Naive thymus-derived CD8-positive, alpha-beta T cell (primary cell): ENCODE measurements at regions not wholly inside any gene's neighbourhood (a gene's known extent, or its start where the extent isn't known, plus 50 kb on each side); places are given as distances from the start of the nearest gene placed in this dataset.

Source experiments
- ATAC-seq, 2 donors: fragments of 150-1000 bp; cut with Tn5 transposase in 1 of 2; sonication (Bioruptor Pico), chemical (Tn5 transposase) in 1 of 2; 1 replicate in 1 of 2; 2 replicates in 1 of 2; pipeline ENCODE4 v1.10.0; 2021; ENCODE audit warnings: mild to moderate bottlenecking in 2 of 2, moderate library complexity in 2 of 2
- POLR2A ChIA-PET: fragments of 350-600 bp; sonication (Branson Sonifier 250); formaldehyde crosslinking; loops from one replicate; lab custom pipeline; 2021; ENCODE audit warnings: antibody characterized with exemption; lab: Charles Lee
- DNase-seq, 10 donors: peaks; one replicate each; pipeline versions ENCODE4 v3.0.0 to v3.0.0-alpha.2; 2020 to 2022
- H3K27ac Mint-ChIP-seq, 10 donors: one replicate each; pipeline ENCODE4 v1.8.0; 2020 to 2022; ENCODE audit warnings: mild to moderate bottlenecking in 10 of 10, mixed read lengths in 10 of 10, moderate library complexity in 4 of 10, inconsistent platforms in 1 of 10
- H3K27me3 Mint-ChIP-seq, 5 donors: one replicate each; pipeline ENCODE4 v1.8.0; 2021 to 2022; ENCODE audit warnings: mixed read lengths in 5 of 5
- H3K36me3 Mint-ChIP-seq, 3 donors: one replicate each; pipeline ENCODE4 v1.8.0; 2020 to 2022; ENCODE audit warnings: mixed read lengths in 3 of 3, mild to moderate bottlenecking in 2 of 3, inconsistent platforms in 1 of 3
- H3K4me1 Mint-ChIP-seq, 4 donors: one replicate each; pipeline ENCODE4 v1.8.0; 2021 to 2022; ENCODE audit warnings: mixed read lengths in 4 of 4
- H3K4me3 Mint-ChIP-seq, 10 donors: one replicate each; pipeline ENCODE4 v1.8.0; 2020 to 2022; ENCODE audit warnings: mild to moderate bottlenecking in 10 of 10, mixed read lengths in 10 of 10, moderate library complexity in 6 of 10, inconsistent platforms in 1 of 10
- H3K9me3 Mint-ChIP-seq, 9 donors: one replicate each; pipeline ENCODE4 v1.8.0; 2020 to 2022; ENCODE audit warnings: mixed read lengths in 9 of 9, mild to moderate bottlenecking in 3 of 9, inconsistent platforms in 1 of 9, moderate library complexity in 1 of 9

DNA sequence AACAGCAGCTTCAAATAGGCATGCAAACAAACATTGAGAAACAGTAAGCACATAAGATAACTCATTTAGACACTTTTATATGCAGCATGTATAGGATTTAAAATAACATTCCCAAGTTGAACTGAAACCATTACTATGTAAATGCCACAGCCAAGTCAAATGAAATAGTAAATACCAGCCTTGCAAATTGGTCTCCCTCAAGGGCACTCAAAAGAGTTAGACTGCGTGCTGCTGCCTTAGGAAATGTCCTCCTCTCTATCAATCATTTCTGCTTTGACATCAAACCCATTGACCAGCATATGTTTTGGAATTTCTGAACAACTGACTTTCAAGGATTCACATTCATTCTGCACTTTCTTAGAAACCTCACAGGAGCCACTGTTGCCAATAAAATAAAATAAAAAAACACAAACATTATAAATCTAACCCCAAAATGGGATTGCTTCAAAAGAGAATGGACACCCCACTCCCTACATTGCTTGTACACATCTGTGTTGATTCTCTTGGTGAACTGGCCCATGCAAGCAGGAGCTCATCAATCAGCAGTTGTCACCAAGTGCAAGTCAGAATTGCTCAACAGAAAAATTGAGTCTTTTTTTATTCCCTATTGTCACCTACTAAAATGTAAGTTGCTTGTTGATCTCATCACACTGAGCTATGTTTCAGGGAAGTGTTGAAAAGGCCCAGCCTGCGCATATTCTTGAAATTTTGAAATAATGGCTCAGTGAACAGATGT is 256.2 kb downstream of the DAD1 start:
- POLR2A ChIA-PET, result no interaction called here
- H3K4me3 Mint-ChIP-seq, result no peak overlapping the region
- ATAC-seq (no peak), DNase-seq (no peak)
- H3K9me3 Mint-ChIP-seq, result peaks cover 0 to 6% (median 0%) of the 10 kb centered on the region in 9 donors
- no peaks in the 10 kb centered on the region for H3K27me3 Mint-ChIP-seq
- no peak overlapping the region for H3K27ac Mint-ChIP-seq
- H3K4me1 Mint-ChIP-seq, result peaks cover 0 to 7% (median 0%) of the 10 kb centered on the region in 4 donors
- no peaks in the 10 kb centered on the region for H3K36me3 Mint-ChIP-seq

DNA sequence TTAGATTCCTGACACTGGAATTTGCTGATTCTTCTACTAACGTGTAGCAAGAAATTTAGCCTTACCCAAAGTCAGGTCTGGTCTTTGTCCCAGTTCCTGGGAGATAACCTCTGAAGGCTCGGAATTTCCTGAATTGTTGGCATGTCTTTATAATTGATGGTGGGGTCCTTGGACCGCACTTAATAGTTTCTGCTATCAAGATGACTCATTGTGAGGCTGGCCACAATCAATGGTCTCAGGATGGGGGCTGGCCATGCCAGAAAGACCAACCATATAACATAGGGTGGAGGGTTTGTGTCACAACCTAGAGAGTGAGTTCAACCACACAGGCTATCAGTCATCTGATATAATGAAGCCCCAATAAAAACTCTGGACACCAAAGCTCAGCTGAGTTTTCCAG is 259.7 kb downstream of the DAD1 start:
- POLR2A ChIA-PET, result no interaction called here
- no peak for DNase-seq
- Mint-ChIP-seq H3K27me3 (peaks cover 0 to 1% (median 0%) of the 10 kb centered on the region in 5 donors), H3K4me3 (no peak overlapping the region), H3K27ac (no peak overlapping the region), H3K36me3 (peaks cover 0 to 2% (median 0%) of the 10 kb centered on the region in 3 donors), H3K4me1 (no peaks in the 10 kb centered on the region), H3K9me3 (peaks cover 0 to 10% (median 0%) of the 10 kb centered on the region in 9 donors)
- no peak for ATAC-seq

DNA sequence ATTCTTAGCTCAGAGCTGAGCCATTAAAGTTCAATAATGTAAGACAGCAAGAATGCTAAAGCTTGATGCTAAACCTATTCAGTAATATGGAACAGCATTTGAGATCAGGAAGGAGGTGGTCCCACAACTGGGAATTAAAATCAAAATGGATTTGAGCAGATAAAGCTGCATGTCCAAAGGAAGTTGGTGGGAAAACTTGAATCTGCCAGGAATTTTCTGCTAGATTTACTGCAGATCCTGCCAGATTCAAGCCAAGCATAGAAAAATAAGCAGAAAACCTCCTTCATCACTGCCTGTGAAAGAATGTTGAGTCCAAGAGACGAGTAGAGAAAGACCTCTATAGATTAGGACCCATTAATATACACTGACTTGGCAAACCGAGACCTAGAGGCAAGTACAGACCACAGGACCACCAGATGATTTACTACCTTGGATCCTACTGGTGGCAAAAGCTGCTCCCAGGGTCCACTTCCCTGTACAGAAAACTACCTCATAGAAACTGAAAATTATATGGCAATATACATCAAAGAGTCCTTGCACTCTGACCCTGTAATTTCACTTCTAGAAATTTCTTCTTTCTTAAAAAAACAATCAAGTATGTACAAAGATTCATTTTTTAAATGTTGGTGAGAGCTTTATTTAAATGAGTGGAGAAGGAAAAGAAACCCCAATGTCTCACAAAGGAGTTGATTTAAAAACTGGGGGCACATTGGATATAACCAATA is 263.2 kb downstream of the DAD1 start:
- Mint-ChIP-seq H3K36me3 (peaks cover 0 to 2% (median 0%) of the 10 kb centered on the region in 3 donors), H3K9me3 (peaks cover 0 to 10% (median 0%) of the 10 kb centered on the region in 9 donors), H3K27ac (peak overlapping the region in 1 of 10 donors; percentile 40), H3K4me1 (no peaks in the 10 kb centered on the region), H3K4me3 (no peak overlapping the region), H3K27me3 (peaks cover 0 to 1% (median 0%) of the 10 kb centered on the region in 5 donors)
- no peak for DNase-seq
- no peak for ATAC-seq
- POLR2A ChIA-PET, result no interaction called here

DNA sequence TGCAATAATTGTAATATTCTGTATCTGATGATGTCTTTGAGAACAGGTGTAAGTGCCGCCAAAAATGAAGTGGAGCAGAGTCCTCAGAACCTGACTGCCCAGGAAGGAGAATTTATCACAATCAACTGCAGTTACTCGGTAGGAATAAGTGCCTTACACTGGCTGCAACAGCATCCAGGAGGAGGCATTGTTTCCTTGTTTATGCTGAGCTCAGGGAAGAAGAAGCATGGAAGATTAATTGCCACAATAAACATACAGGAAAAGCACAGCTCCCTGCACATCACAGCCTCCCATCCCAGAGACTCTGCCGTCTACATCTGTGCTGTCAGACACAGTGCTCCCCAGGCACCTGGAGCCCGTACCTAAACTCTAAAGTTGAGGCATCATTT is 268.7 kb downstream of the DAD1 start:
- DNase-seq (no peak), ATAC-seq (no peak)
- Mint-ChIP-seq H3K36me3 (no peaks in the 10 kb centered on the region), H3K27me3 (no peaks in the 10 kb centered on the region), H3K9me3 (no peaks in the 10 kb centered on the region), H3K4me1 (no peaks in the 10 kb centered on the region), H3K4me3 (peak overlapping the region; percentile 14 to 82 (median 63)), H3K27ac (peak overlapping the region in 2 of 10 donors; percentile 38 to 65)
- POLR2A ChIA-PET, result no interaction called here

DNA sequence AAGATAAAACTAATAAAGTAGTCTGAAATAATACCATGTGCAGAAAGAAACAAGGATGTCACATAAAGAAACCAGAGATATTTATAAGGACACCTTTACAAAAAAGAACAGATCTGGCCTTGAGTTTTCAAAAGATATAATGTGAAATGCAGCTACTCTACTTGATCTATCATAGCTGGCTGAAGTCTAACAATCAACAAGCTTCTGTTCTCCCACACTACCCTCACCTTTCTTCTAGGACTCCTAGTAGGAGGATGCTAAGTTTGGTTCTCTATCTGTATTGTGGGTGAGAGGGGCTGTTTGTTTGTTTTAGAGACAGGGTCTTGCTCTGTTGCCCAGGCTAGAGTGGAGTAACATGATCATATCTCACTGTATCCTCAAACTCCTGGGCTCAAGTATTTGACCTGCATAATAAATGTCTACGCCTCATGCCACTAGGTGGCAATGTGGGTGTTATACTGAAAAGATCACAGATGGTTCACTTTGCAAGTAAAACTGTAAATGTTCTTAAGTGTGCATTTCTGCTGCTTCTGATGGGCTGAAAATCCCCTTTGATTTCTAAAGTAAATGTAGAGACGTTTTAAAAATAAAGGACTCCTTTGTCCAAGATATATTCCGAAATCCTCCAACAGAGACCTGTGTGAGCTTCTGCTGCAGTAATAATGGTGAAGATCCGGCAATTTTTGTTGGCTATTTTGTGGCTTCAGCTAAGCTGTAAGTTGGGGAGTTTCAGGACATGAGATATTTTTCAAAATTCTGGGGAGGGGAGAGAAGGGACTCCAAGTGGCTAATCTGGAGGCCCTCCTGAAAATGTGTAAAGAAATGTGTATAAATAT is 269.3 kb downstream of the DAD1 start:
- no peaks in the 10 kb centered on the region for H3K27me3 Mint-ChIP-seq
- no peaks in the 10 kb centered on the region for H3K9me3 Mint-ChIP-seq
- POLR2A ChIA-PET, result no interaction called here
- DNase-seq (peak in 3 of 10 donors; percentile 9 to 14 (median 13)), ATAC-seq (peak in 1 of 2 donors; percentile 28)
- peak overlapping the region in 4 of 10 donors; percentile 9 to 73 (median 42) for H3K27ac Mint-ChIP-seq
- peak overlapping the region; percentile 14 to 82 (median 62) for H3K4me3 Mint-ChIP-seq
- no peaks in the 10 kb centered on the region for H3K36me3 Mint-ChIP-seq
- H3K4me1 Mint-ChIP-seq, result no peaks in the 10 kb centered on the region

DNA sequence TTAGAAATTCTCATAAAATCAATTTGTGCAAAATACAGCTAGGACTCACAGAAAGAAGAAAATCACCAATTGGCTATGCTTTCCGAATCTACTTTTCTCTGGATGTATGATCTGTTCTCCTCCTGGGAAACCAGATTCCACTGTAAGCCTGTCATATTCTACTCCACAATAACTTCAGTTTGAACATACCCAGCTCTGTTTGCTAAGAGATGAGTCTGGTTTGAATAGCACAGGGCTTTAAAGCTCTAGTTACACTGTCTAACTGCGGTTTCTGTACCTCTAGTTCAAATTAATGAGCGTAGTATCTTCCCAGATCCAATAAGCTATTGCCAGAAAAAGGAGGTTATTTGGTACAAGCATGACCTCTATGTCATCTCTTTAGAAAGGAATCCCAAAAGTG is 270.1 kb downstream of the DAD1 start:
- Mint-ChIP-seq H3K36me3 (no peaks in the 10 kb centered on the region), H3K4me3 (peak overlapping the region in 2 of 10 donors; percentile 21 to 22), H3K9me3 (no peaks in the 10 kb centered on the region), H3K27ac (peak overlapping the region in 2 of 10 donors; percentile 7 to 19), H3K27me3 (no peaks in the 10 kb centered on the region), H3K4me1 (no peaks in the 10 kb centered on the region)
- POLR2A ChIA-PET, result no interaction called here
- no peak for DNase-seq
- ATAC-seq, result no peak

DNA sequence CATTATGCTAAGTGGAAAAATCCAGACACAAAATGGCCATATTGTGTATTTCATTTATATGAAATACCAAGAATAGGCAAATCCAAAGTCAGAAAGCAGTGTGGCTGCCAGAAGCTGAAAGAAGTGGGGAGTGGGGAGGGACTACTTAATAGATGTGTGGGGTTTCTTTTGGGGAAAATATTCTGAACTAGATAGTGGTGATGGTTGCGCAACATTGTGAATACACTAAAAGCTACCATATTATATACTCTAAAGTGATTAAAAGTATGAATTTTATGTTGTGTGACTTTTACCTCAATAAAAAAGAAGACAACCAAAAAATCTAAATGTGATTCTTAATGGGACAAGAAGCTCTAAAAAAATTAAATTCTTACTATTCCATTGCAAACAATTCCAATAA is 272.6 kb downstream of the DAD1 start:
- ATAC-seq (no peak), DNase-seq (no peak)
- H3K4me3 Mint-ChIP-seq, result no peak overlapping the region
- POLR2A ChIA-PET, result no interaction called here
- no peaks in the 10 kb centered on the region for H3K4me1 Mint-ChIP-seq
- no peaks in the 10 kb centered on the region for H3K36me3 Mint-ChIP-seq
- no peaks in the 10 kb centered on the region for H3K9me3 Mint-ChIP-seq
- H3K27ac Mint-ChIP-seq, result peak overlapping the region in 1 of 10 donors; percentile 1
- H3K27me3 Mint-ChIP-seq, result no peaks in the 10 kb centered on the region

DNA sequence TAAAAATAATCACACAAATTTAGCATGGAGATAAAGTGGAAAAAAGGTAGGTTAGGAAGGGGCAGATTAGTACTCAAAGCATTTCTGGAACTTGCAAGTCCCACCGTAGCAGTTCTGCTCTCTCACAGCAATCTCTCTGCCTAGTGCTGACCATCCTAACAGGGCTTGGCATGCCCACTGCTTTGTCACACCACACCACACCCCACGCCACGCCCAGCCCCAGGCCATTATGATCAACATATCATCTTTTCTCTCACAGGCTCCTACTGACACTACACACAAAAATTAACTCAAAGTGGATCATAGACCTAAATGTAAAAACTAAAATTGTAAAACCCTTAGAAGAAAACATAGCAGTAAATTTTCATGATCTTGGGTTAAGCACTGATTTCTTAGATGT is 273.7 kb downstream of the DAD1 start:
- Mint-ChIP-seq H3K4me3 (no peak overlapping the region), H3K9me3 (no peaks in the 10 kb centered on the region), H3K36me3 (no peaks in the 10 kb centered on the region), H3K4me1 (no peaks in the 10 kb centered on the region), H3K27me3 (no peaks in the 10 kb centered on the region), H3K27ac (peak overlapping the region in 3 of 10 donors; percentile 33 to 67 (median 44))
- POLR2A ChIA-PET, result no interaction called here
- DNase-seq, result no peak
- ATAC-seq, result no peak

DNA sequence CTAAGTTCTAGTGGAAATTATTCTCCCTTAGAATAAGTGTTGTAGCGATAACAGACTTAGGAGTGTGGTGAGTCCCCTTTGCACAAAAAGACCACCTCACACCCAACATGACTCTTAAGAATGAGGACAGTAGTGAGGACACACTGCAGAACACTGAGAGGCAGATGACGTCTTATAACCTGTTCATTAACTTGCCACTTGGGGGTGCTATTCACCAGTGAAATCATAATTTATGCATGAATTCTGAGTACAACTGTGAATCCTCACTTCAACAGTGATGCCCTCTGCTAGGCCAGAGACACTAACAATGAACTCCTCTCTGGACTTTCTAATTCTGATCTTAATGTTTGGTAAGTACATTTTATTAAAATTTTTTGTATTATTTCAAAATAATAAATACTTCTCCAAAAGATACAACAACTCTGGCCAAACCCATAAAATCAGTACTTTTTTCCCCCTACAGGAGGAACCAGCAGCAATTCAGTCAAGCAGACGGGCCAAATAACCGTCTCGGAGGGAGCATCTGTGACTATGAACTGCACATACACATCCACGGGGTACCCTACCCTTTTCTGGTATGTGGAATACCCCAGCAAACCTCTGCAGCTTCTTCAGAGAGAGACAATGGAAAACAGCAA is 274.7 kb downstream of the DAD1 start:
- Mint-ChIP-seq H3K4me3 (peak overlapping the region in 5 of 10 donors; percentile 33 to 71 (median 50)), H3K27me3 (no peaks in the 10 kb centered on the region), H3K27ac (no peak overlapping the region), H3K36me3 (no peaks in the 10 kb centered on the region), H3K9me3 (no peaks in the 10 kb centered on the region), H3K4me1 (no peaks in the 10 kb centered on the region)
- ATAC-seq (peak; percentile 44 to 49), DNase-seq (peak in 3 of 10 donors; percentile 3 to 25 (median 9))
- POLR2A ChIA-PET, result no interaction called here

DNA sequence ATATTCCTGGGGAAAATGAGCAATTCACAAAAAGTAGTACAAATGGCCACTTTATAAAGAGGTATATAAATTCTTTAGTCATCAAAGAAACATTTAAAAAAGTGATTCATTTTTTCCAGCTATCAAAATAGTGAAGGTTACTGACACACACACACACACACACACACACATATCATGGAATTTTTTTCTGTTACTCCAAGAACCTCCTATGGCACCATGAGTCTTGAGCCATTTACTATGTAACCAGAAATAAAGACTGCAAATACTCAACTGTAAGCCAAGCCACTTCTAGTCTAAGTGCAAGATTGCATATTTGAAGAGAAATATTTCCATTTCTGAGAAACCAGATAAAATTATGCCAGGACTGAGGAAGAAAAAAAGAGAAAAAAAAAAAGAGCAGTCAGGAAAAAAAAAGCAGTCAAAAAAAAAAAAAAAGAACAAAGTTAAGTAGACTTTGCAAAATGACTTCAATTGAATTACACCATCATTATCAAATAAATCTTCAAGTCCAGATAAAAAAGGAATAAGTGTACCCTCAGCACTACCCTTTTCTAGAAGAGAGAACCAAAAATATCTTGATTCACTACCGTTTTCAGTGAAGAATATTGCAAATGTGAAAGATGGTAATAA is 275.7 kb downstream of the DAD1 start:
- DNase-seq, result no peak
- no peaks in the 10 kb centered on the region for H3K4me1 Mint-ChIP-seq
- H3K27me3 Mint-ChIP-seq, result no peaks in the 10 kb centered on the region
- POLR2A ChIA-PET, result no interaction called here
- no peak overlapping the region for H3K27ac Mint-ChIP-seq
- peak overlapping the region in 1 of 10 donors; percentile 20 for H3K4me3 Mint-ChIP-seq
- H3K9me3 Mint-ChIP-seq, result no peaks in the 10 kb centered on the region
- ATAC-seq, result no peak
- H3K36me3 Mint-ChIP-seq, result no peaks in the 10 kb centered on the region

DNA sequence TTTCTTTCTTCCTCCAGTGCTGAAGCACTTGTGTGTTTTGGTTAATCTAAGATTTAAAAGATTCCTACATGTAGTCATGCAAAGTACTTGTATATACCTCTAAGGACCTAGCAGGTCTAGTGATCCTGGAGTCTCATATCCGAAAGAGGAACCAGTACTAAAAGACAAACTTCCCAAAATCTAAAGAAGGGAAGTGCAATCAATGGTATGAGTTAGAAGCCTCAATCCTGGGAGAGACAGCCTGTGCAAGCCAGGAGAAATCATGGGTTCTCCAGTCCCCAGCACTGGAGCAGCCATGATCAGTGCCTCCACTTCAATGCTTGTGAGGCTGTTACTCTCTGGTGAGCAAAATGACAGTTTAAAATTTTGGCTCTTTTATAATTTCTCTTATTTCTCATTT is 277.4 kb downstream of the DAD1 start:
- Mint-ChIP-seq H3K36me3 (no peaks in the 10 kb centered on the region), H3K27ac (no peak overlapping the region), H3K27me3 (no peaks in the 10 kb centered on the region), H3K4me3 (no peak overlapping the region), H3K9me3 (no peaks in the 10 kb centered on the region), H3K4me1 (no peaks in the 10 kb centered on the region)
- POLR2A ChIA-PET, result no interaction called here
- DNase-seq (no peak), ATAC-seq (no peak)

DNA sequence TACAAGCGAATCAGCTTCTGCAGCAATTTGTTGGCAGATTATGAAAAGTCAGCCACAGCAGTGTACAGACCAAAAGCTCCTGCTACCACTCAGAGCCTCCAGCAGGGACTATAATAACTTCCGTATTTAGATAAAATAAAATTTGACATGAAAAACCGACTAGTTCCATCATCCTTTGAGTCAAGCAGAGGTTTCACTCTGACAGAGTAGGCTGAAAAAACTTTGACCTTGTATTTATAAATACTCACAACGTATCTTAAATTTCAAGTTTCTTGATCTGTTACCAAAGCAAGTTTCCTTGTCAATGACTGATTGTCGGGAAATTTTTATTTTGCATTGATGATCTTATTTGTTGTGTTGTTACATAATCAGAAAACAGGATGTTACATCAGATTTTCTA is 283.4 kb downstream of the DAD1 start:
- ATAC-seq, result no peak
- POLR2A ChIA-PET, result no interaction called here

More for the DNA sequence above, 283.4 kb downstream of the DAD1 start:
- H3K27me3 Mint-ChIP-seq, result peaks cover 0 to 1% (median 0%) of the 10 kb centered on the region in 5 donors
- no peaks in the 10 kb centered on the region for H3K4me1 Mint-ChIP-seq
- H3K27ac Mint-ChIP-seq, result peak overlapping the region in 2 of 10 donors; percentile 8 to 13
- H3K36me3 Mint-ChIP-seq, result no peaks in the 10 kb centered on the region
- DNase-seq, result no peak
- H3K4me3 Mint-ChIP-seq, result peak overlapping the region in 1 of 10 donors; percentile 12
- H3K9me3 Mint-ChIP-seq, result no peaks in the 10 kb centered on the region
